ENCODE measurements at regions not wholly inside any gene's neighbourhood (a gene's known extent, or its start where the extent isn't known, plus 50 kb on each side); places are given as distances from the start of the nearest gene placed in this dataset.

- WGBS (ENCODE audit: insufficient coverage, low lambda C conversion rate), result 80% methylated on average over 2 of the region's 4 CpGs
- no peaks in the 10 kb centered on the region for H3K27me3 ChIP-seq (ENCODE audit: control insufficient read depth, insufficient read depth, low read length)
- H3K4me3 ChIP-seq (ENCODE audit: low read length), result no peak overlapping the region
- no peak for DNase-seq
- H3K36me3 ChIP-seq (ENCODE audit: control insufficient read depth, insufficient read depth, low read length), result no peaks in the 10 kb centered on the region
- no peaks in the 10 kb centered on the region for H3K9me3 ChIP-seq (ENCODE audit: control insufficient read depth, low read depth, low read length)
- no peaks in the 10 kb centered on the region for H3K4me1 ChIP-seq (ENCODE audit: control insufficient read depth, insufficient read depth, low read length)
- H3K27ac ChIP-seq (ENCODE audit: low read length), result no peak overlapping the region
These were observed 1010.8 kb upstream of the AGA start for GRCh38 chr4:178453057-178453456.

- DNase-seq, result no peak
- Histone ChIP-seq H3K4me1 (ENCODE audit: control insufficient read depth, insufficient read depth, low read length) (no peaks in the 10 kb centered on the region), H3K27ac (ENCODE audit: low read length) (no peak overlapping the region), H3K27me3 (ENCODE audit: control insufficient read depth, insufficient read depth, low read length) (no peaks in the 10 kb centered on the region), H3K36me3 (ENCODE audit: control insufficient read depth, insufficient read depth, low read length) (no peaks in the 10 kb centered on the region), H3K9me3 (ENCODE audit: control insufficient read depth, low read depth, low read length) (no peaks in the 10 kb centered on the region), H3K4me3 (ENCODE audit: low read length) (no peak overlapping the region)
These were observed 1015.0 kb upstream of the AGA start for GRCh38 chr4:178457286-178457685.

- Histone ChIP-seq H3K9me3 (ENCODE audit: control insufficient read depth, low read depth, low read length) (no peaks in the 10 kb centered on the region), H3K4me3 (ENCODE audit: low read length) (no peak overlapping the region), H3K4me1 (ENCODE audit: control insufficient read depth, insufficient read depth, low read length) (no peaks in the 10 kb centered on the region), H3K27ac (ENCODE audit: low read length) (no peak overlapping the region), H3K36me3 (ENCODE audit: control insufficient read depth, insufficient read depth, low read length) (no peaks in the 10 kb centered on the region), H3K27me3 (ENCODE audit: control insufficient read depth, insufficient read depth, low read length) (no peaks in the 10 kb centered on the region)
- no peak for DNase-seq
- WGBS (ENCODE audit: insufficient coverage, low lambda C conversion rate), result 14% methylated on average over 1 of the region's 4 CpGs
These were observed 1020.5 kb upstream of the AGA start for GRCh38 chr4:178462710-178463109.

DNA sequence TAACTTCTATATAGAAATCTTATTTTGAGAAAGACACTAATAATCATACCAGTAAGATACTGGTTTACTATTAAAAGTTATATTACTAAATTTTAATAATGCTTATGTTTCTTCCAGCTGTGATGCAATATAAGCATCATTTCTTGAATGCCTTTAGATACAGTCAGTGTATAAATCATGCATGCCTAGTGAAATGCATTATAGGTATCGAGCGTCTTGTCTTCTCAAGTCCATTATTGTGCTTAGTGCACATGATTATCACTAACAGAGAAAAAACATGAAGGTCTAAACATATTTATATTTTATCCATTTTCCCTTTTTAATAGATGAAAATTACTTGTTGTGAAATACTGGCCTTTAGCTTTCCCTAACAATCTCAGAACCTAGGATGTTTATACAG is 1021.5 kb upstream of the AGA start:
- H3K4me1 ChIP-seq (ENCODE audit: control insufficient read depth, insufficient read depth, low read length), result no peaks in the 10 kb centered on the region
- no peak for DNase-seq
- no peak overlapping the region for H3K4me3 ChIP-seq (ENCODE audit: low read length)
- H3K27ac ChIP-seq (ENCODE audit: low read length), result no peak overlapping the region
- H3K9me3 ChIP-seq (ENCODE audit: control insufficient read depth, low read depth, low read length), result no peaks in the 10 kb centered on the region
- no peaks in the 10 kb centered on the region for H3K27me3 ChIP-seq (ENCODE audit: control insufficient read depth, insufficient read depth, low read length)
- no peaks in the 10 kb centered on the region for H3K36me3 ChIP-seq (ENCODE audit: control insufficient read depth, insufficient read depth, low read length)
- 92% methylated on average over 2 of the region's 2 CpGs for WGBS (ENCODE audit: insufficient coverage, low lambda C conversion rate)

DNA sequence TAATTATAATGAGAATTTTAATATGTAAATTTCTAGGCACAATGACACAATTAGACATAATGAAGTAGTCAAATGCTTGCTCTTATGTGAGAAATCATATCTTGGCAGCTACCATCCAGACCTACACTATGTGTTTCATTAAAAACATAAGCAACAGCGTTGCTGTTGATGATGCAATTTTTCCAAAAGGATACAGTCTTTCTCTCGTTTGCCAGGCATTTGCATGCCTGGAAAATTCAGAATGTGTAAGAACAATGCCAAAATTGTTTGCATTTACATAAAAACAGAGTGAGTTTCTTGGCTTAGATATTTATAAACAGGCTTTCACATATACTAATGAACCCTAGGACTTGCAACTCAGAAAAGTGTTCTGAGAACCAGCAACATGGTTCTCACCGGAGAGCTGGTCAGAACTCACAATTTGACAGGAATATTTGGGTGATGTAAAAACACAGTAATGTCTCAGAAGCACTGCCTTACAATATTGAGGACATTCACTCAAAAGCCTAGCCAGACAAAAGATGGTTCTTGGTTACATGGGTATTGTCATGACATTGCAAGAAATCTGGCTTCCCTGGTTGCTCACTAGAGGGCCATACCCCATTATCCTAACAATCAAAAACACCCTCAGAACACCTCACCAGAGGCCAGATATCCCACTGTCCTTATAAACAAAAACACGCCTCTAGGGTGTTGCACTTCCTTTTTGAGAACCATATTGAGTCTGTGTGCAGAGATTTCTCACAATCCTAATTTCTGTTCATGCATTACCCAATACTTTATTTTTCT is 1029.0 kb upstream of the AGA start:
- Histone ChIP-seq H3K27ac (ENCODE audit: low read length) (no peak overlapping the region), H3K9me3 (ENCODE audit: control insufficient read depth, low read depth, low read length) (no peaks in the 10 kb centered on the region), H3K4me1 (ENCODE audit: control insufficient read depth, insufficient read depth, low read length) (no peaks in the 10 kb centered on the region), H3K36me3 (ENCODE audit: control insufficient read depth, insufficient read depth, low read length) (no peaks in the 10 kb centered on the region), H3K27me3 (ENCODE audit: control insufficient read depth, insufficient read depth, low read length) (no peaks in the 10 kb centered on the region), H3K4me3 (ENCODE audit: low read length) (no peak overlapping the region)
- DNase-seq, result no peak
- WGBS (ENCODE audit: insufficient coverage, low lambda C conversion rate), result 100% methylated on average over 1 of the region's 4 CpGs

DNA sequence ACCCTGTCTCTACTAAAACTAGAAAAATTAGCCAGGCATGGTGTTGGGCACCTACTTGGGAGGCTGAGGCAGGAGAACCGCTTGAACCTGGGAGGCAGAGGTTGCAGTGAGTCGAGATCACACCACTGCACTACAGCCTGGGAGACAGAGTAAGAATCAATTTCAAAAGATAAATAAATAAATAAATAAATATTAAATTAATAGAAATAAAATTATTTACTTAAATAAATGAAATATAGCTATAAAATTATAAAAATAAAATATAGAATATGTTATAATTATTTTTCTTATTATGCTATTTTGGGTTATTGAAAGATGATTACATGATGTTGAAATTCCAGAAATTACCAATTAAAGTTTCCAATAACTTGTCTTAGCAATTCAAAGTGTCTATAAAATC is 1029.8 kb upstream of the AGA start:
- H3K9me3 ChIP-seq (ENCODE audit: control insufficient read depth, low read depth, low read length), result no peaks in the 10 kb centered on the region
- no peaks in the 10 kb centered on the region for H3K36me3 ChIP-seq (ENCODE audit: control insufficient read depth, insufficient read depth, low read length)
- no peak overlapping the region for H3K27ac ChIP-seq (ENCODE audit: low read length)
- DNase-seq, result no peak
- no peaks in the 10 kb centered on the region for H3K4me1 ChIP-seq (ENCODE audit: control insufficient read depth, insufficient read depth, low read length)
- H3K27me3 ChIP-seq (ENCODE audit: control insufficient read depth, insufficient read depth, low read length), result no peaks in the 10 kb centered on the region
- WGBS (ENCODE audit: insufficient coverage, low lambda C conversion rate), result no CpG with 5 or more reads among the region's 2 CpGs
- H3K4me3 ChIP-seq (ENCODE audit: low read length), result no peak overlapping the region

- Histone ChIP-seq H3K27ac (ENCODE audit: low read length) (no peak overlapping the region), H3K27me3 (ENCODE audit: control insufficient read depth, insufficient read depth, low read length) (no peaks in the 10 kb centered on the region), H3K4me3 (ENCODE audit: low read length) (no peak overlapping the region), H3K9me3 (ENCODE audit: control insufficient read depth, low read depth, low read length) (no peaks in the 10 kb centered on the region), H3K4me1 (ENCODE audit: control insufficient read depth, insufficient read depth, low read length) (no peaks in the 10 kb centered on the region), H3K36me3 (ENCODE audit: control insufficient read depth, insufficient read depth, low read length) (no peaks in the 10 kb centered on the region)
- DNase-seq, result no peak
- WGBS (ENCODE audit: insufficient coverage, low lambda C conversion rate), result no CpG with 5 or more reads among the region's 3 CpGs
These were observed 1037.9 kb upstream of the AGA start for GRCh38 chr4:178480105-178480504.

DNA sequence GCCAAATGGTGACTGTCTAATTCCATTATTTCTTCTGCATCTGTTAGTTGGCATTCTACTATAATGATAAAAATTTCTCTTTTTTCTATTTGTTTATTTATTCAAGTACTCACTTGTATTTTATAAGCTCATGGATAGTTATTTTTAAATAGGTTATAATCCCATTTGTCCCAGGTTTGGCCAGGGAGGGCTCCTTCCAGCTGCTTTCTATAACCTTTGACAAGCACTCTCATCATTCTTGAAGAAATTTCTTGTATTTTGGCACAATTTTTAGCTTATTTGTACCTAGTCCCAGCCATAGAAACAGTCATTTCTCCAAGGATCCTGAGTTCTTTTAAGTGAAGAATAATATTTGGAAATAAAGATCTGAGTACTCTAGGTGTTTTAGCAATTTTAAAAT is 1038.6 kb upstream of the AGA start:
- Histone ChIP-seq H3K4me3 (ENCODE audit: low read length) (no peak overlapping the region), H3K4me1 (ENCODE audit: control insufficient read depth, insufficient read depth, low read length) (no peaks in the 10 kb centered on the region)
- no peak for DNase-seq

DNA sequence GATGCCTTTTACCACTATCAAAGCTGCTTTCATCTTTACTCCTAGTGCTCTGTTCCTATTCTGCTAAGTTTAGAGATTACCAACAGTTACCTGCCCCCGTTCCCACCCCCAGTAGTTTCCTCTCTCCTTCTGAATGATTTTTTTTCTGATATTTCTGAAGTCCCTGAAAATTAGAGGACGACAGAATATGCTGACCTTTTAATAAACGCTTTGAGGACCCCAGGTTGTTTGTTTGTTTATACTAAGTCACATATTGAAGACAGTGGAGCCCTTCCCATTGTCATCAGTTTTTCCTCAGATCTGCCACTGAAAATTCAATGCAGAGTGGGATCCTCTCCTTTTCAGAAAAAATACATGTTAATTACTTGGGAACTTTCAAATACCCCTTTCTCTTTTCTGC is 1039.3 kb upstream of the AGA start:
- no peaks in the 10 kb centered on the region for H3K9me3 ChIP-seq (ENCODE audit: control insufficient read depth, low read depth, low read length)

More for the DNA sequence above, 1038.6 kb upstream of the AGA start:
- Histone ChIP-seq H3K27ac (ENCODE audit: low read length) (no peak overlapping the region), H3K27me3 (ENCODE audit: control insufficient read depth, insufficient read depth, low read length) (no peaks in the 10 kb centered on the region), H3K36me3 (ENCODE audit: control insufficient read depth, insufficient read depth, low read length) (no peaks in the 10 kb centered on the region), H3K9me3 (ENCODE audit: control insufficient read depth, low read depth, low read length) (no peaks in the 10 kb centered on the region)

DNA sequence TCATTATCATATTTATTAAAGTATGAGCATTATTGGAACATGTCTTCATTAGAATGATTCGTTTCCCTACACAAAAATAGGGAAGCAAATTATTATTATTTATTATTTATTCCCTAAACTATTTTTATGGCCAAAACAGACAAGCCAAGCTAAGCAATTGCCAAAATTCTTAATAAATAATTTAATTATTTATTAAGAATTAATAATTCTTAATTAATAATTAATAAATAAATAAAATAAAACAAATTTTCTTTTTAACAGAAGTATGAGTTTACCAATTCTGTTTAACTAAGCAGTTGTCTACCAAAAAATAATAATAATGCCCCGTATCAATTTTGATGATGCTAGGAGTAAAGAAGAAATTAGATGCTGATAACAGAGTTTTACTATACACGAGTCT is 1080.8 kb upstream of the AGA start:
- Histone ChIP-seq H3K4me1 (ENCODE audit: control insufficient read depth, insufficient read depth, low read length) (no peaks in the 10 kb centered on the region), H3K9me3 (ENCODE audit: control insufficient read depth, low read depth, low read length) (no peaks in the 10 kb centered on the region), H3K27ac (ENCODE audit: low read length) (no peak overlapping the region), H3K4me3 (ENCODE audit: low read length) (no peak overlapping the region), H3K36me3 (ENCODE audit: control insufficient read depth, insufficient read depth, low read length) (no peaks in the 10 kb centered on the region), H3K27me3 (ENCODE audit: control insufficient read depth, insufficient read depth, low read length) (no peaks in the 10 kb centered on the region)
- DNase-seq, result no peak
- WGBS (ENCODE audit: insufficient coverage, low lambda C conversion rate), result 95% methylated on average over 2 of the region's 3 CpGs

More for the DNA sequence above, 1039.3 kb upstream of the AGA start:
- no peak overlapping the region for H3K4me3 ChIP-seq (ENCODE audit: low read length)
- H3K27me3 ChIP-seq (ENCODE audit: control insufficient read depth, insufficient read depth, low read length), result no peaks in the 10 kb centered on the region
- no peak overlapping the region for H3K27ac ChIP-seq (ENCODE audit: low read length)
- H3K4me1 ChIP-seq (ENCODE audit: control insufficient read depth, insufficient read depth, low read length), result no peaks in the 10 kb centered on the region
- H3K36me3 ChIP-seq (ENCODE audit: control insufficient read depth, insufficient read depth, low read length), result no peaks in the 10 kb centered on the region
- 100% methylated on average over 1 of the region's 3 CpGs for WGBS (ENCODE audit: insufficient coverage, low lambda C conversion rate)
- DNase-seq, result no peak

- no peaks in the 10 kb centered on the region for H3K27me3 ChIP-seq (ENCODE audit: control insufficient read depth, insufficient read depth, low read length)
- DNase-seq, result no peak
- 0% methylated on average over 1 of the region's 3 CpGs for WGBS (ENCODE audit: insufficient coverage, low lambda C conversion rate)
These were observed 1093.8 kb upstream of the AGA start for GRCh38 chr4:178535939-178536579.

More at GRCh38 chr4:178535939-178536579, 1093.8 kb upstream of the AGA start:
- no peaks in the 10 kb centered on the region for H3K9me3 ChIP-seq (ENCODE audit: control insufficient read depth, low read depth, low read length)
- no peaks in the 10 kb centered on the region for H3K36me3 ChIP-seq (ENCODE audit: control insufficient read depth, insufficient read depth, low read length)
- H3K4me1 ChIP-seq (ENCODE audit: control insufficient read depth, insufficient read depth, low read length), result no peaks in the 10 kb centered on the region
- H3K27ac ChIP-seq (ENCODE audit: low read length), result no peak overlapping the region
- H3K4me3 ChIP-seq (ENCODE audit: low read length), result no peak overlapping the region
